ENCODE measurements at regions not wholly inside any gene's neighbourhood (a gene's known extent, or its start where the extent isn't known, plus 50 kb on each side); places are given as distances from the start of the nearest gene placed in this dataset.

DNA sequence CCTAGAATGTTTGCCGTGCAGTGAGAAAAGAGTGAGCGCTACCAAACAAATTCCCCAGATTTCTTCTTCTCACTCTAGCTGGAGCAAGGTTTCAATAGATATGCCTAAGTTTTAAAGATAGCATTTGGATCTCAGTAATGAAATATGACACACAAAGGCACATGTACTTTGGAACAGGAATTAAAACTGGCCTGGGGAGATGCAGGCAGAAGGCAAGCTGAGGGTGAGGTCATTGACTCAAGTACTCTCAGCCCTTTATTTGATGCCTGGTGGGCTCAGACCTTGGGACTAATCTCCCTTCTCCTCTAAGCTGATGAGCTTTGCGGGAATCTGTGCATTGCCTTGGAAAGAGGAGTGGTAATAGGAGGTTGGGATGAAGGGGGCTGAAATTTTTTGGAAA lies 323.3 kb upstream of the SLC30A5 start:
- H3K27ac ChIP-seq: no peak overlapping the region
- H3K4me3 ChIP-seq: no peak overlapping the region
- no peaks in the 10 kb centered on the region for H3K9me3 ChIP-seq
- no peaks in the 10 kb centered on the region for H3K4me1 ChIP-seq
- no peaks in the 10 kb centered on the region for H3K27me3 ChIP-seq
- no peak for TF ChIP-seq EP300 (IDR thresholded peaks at IDR 0.05; ENCODE audit: low read depth)
- TF ChIP-seq POLR2AphosphoS5 (IDR thresholded peaks at IDR 0.05): no peak
- TF ChIP-seq, protein P1, sequence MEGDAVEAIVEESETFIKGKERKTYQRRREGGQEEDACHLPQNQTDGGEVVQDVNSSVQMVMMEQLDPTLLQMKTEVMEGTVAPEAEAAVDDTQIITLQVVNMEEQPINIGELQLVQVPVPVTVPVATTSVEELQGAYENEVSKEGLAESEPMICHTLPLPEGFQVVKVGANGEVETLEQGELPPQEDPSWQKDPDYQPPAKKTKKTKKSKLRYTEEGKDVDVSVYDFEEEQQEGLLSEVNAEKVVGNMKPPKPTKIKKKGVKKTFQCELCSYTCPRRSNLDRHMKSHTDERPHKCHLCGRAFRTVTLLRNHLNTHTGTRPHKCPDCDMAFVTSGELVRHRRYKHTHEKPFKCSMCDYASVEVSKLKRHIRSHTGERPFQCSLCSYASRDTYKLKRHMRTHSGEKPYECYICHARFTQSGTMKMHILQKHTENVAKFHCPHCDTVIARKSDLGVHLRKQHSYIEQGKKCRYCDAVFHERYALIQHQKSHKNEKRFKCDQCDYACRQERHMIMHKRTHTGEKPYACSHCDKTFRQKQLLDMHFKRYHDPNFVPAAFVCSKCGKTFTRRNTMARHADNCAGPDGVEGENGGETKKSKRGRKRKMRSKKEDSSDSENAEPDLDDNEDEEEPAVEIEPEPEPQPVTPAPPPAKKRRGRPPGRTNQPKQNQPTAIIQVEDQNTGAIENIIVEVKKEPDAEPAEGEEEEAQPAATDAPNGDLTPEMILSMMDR (IDR thresholded peaks at IDR 0.05): no peak
- TF ChIP-seq POLR2A (IDR thresholded peaks at IDR 0.05): no peak
- no peaks in the 10 kb centered on the region for H3K36me3 ChIP-seq
- no peak for DNase-seq
- in situ Hi-C loops (cut with MboI; ENCODE audit: low pct_ligation_motif_present in 1 of 4, low pct_unique_long_range_greater_than_20kb in 1 of 4, low sequenced_read_pairs in 3 of 4): no loop called here
- intact Hi-C loops (cut with DNase I; ENCODE audit: low total_unique reads): no loop called here
- 90 to 96% methylated on average over 3 of the region's 3 CpGs for WGBS, 2 donors (ENCODE audit: low coverage in 1 of 2)

DNA sequence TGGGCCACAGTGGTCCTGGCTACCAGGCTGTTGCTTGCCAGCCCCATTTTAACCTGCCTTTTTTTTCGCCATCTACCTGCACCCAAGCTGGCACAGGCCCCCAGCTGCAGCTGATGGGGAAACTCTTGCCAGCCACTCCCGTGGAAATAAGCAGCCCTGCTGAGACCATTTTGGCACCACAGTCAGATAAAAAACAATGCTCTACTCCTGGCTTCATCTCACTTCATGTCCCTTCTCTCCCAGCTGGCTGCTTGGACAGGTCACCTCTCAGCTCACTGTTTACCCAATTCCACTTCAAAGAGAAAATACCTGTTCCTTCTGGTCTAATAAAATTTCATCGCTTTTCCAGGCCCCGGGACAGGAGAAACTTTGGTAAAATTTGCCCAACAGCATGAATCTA lies 322.6 kb upstream of the SLC30A5 start:
- WGBS, 2 donors (ENCODE audit: low coverage in 1 of 2): 77 to 92% methylated on average over 2 to 4 of the region's 4 CpGs
- intact Hi-C loops (cut with DNase I; ENCODE audit: low total_unique reads): no loop called here
- TF ChIP-seq POLR2A (IDR thresholded peaks at IDR 0.05): no peak
- TF ChIP-seq EP300 (IDR thresholded peaks at IDR 0.05; ENCODE audit: low read depth): no peak
- no peak for TF ChIP-seq POLR2AphosphoS5 (IDR thresholded peaks at IDR 0.05)
- TF ChIP-seq, protein P1 (IDR thresholded peaks at IDR 0.05): no peak

DNA sequence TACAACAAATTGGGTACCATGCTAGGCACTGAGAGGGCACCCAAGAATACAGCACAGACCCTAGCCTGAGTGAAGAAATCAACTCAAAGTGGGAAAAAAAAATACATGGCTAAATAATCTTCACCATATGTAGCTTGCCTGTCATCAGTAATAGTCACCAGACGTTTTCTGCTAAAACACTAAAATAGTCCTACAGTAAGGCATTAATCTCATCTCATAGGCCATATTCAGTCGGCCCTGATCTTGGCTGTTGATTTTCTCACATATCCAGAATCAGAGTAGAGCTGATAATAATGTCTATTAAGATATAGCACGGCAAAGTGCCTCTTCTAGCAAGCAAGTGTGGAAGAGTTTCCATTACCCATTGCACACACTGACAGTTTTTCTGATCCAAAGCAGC lies 322.1 kb upstream of the SLC30A5 start:
- H3K9me3 ChIP-seq: no peaks in the 10 kb centered on the region
- no peaks in the 10 kb centered on the region for H3K36me3 ChIP-seq
- intact Hi-C loops (cut with DNase I; ENCODE audit: low total_unique reads) (no loop called here), in situ Hi-C loops (cut with MboI; ENCODE audit: low pct_ligation_motif_present in 1 of 4, low pct_unique_long_range_greater_than_20kb in 1 of 4, low sequenced_read_pairs in 3 of 4) (no loop called here)
- 73% methylated on average over 3 of the region's 3 CpGs; no CpG with 5 or more reads in 1 of the 2 donors for WGBS, 2 donors (ENCODE audit: low coverage in 1 of 2)
- no peak for DNase-seq
- no peaks in the 10 kb centered on the region for H3K4me1 ChIP-seq
- no peak overlapping the region for H3K27ac ChIP-seq
- TF ChIP-seq POLR2A (IDR thresholded peaks at IDR 0.05) (no peak), POLR2AphosphoS5 (IDR thresholded peaks at IDR 0.05) (no peak), EP300 (IDR thresholded peaks at IDR 0.05; ENCODE audit: low read depth) (no peak)
- TF ChIP-seq, protein P1 (IDR thresholded peaks at IDR 0.05): no peak
- no peaks in the 10 kb centered on the region for H3K27me3 ChIP-seq
- H3K4me3 ChIP-seq: no peak overlapping the region

More for the DNA sequence above, 322.6 kb upstream of the SLC30A5 start:
- Histone ChIP-seq H3K36me3 (no peaks in the 10 kb centered on the region), H3K27me3 (no peaks in the 10 kb centered on the region), H3K9me3 (no peaks in the 10 kb centered on the region), H3K27ac (no peak overlapping the region), H3K4me3 (no peak overlapping the region), H3K4me1 (no peaks in the 10 kb centered on the region)
- DNase-seq: no peak
- in situ Hi-C loops (cut with MboI; ENCODE audit: low pct_ligation_motif_present in 1 of 4, low pct_unique_long_range_greater_than_20kb in 1 of 4, low sequenced_read_pairs in 3 of 4): no loop called here

DNA sequence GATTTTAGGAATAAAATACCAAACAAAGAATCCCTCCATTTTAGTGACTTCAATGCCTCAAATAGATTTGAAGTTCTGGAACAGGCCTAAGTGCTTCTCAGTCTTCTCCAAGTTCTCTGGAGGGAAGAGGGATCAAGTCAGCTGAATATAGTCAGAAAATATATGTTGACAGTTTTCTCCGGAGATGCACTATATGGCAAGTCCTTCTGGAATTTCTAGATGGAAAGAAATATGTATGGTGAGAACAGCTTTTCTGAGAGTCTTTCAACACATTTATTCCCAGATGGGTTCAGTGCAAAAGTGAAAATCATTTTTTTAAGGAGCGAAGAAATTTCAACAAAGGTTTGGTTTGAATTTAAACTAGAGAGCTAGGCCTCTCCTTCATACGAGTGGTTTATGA lies 317.4 kb upstream of the SLC30A5 start:
- intact Hi-C loops (cut with DNase I; ENCODE audit: low total_unique reads): no loop called here
- WGBS, 2 donors (ENCODE audit: low coverage in 1 of 2): 88 to 89% methylated on average over 3 of the region's 3 CpGs
- H3K9me3 ChIP-seq: no peaks in the 10 kb centered on the region
- DNase-seq: no peak
- no peaks in the 10 kb centered on the region for H3K36me3 ChIP-seq
- no peaks in the 10 kb centered on the region for H3K27me3 ChIP-seq
- TF ChIP-seq POLR2A (IDR thresholded peaks at IDR 0.05) (no peak), EP300 (IDR thresholded peaks at IDR 0.05; ENCODE audit: low read depth) (no peak), POLR2AphosphoS5 (IDR thresholded peaks at IDR 0.05) (no peak)
- TF ChIP-seq, protein P1 (IDR thresholded peaks at IDR 0.05): no peak
- H3K4me3 ChIP-seq: no peak overlapping the region
- H3K27ac ChIP-seq: no peak overlapping the region
- H3K4me1 ChIP-seq: no peaks in the 10 kb centered on the region
- in situ Hi-C loops (cut with MboI; ENCODE audit: low pct_ligation_motif_present in 1 of 4, low pct_unique_long_range_greater_than_20kb in 1 of 4, low sequenced_read_pairs in 3 of 4): no loop called here

Measured in transverse colon (tissue), 4 donors.